HUES64 (cell line): ENCODE measurements at regions not wholly inside any gene's neighbourhood (a gene's known extent, or its start where the extent isn't known, plus 50 kb on each side); places are given as distances from the start of the nearest gene placed in this dataset.
"Not testable (repeated sequence)": the region's sequence is repeated elsewhere in the genome, so short reads cannot be mapped to it uniquely, and the experiment has no call there.

Experiments used
- H3K27ac ChIP-seq: 2 replicates; pipeline ENCODE4 v1.7.0; 2013; ENCODE audit warnings: low read depth, low read length, inconsistent platforms
- H3K27me3 ChIP-seq: 2 replicates; pipeline ENCODE4 v1.6.1; 2013; ENCODE audit warnings: mild to moderate bottlenecking, low read length; ENCODE audit not compliant: insufficient read depth
- H3K36me3 ChIP-seq: 2 replicates; pipeline ENCODE4 v1.6.1; 2013; ENCODE audit warnings: mild to moderate bottlenecking, low read length; ENCODE audit not compliant: insufficient read depth
- H3K4me1 ChIP-seq: 2 replicates; pipeline ENCODE4 v1.6.1; 2013; ENCODE audit warnings: mild to moderate bottlenecking, low read length, moderate library complexity; ENCODE audit not compliant: insufficient read depth
- H3K4me3 ChIP-seq: 2 replicates; pipeline ENCODE4 v1.5.1; 2013; ENCODE audit warnings: mild to moderate bottlenecking, low read length, moderate library complexity
- H3K9ac ChIP-seq: 2 replicates; pipeline ENCODE4 v1.6.1; 2013; ENCODE audit warnings: mild to moderate bottlenecking, low read depth, low read length
- H3K9me3 ChIP-seq: 2 replicates; pipeline ENCODE4 v1.6.1; 2013; ENCODE audit warnings: low read depth, low read length; ENCODE audit not compliant: insufficient read depth
- whole genome bisulfite sequencing: fragments of 150-250, 120-280 bp; methylation state at CpG from one replicate; pipeline ENCODE4 v1.1.7; 2013; ENCODE audit warnings: missing lambda C conversion rate; 5-methylcytosine and 5-hydroxymethylcytosine counted together

DNA sequence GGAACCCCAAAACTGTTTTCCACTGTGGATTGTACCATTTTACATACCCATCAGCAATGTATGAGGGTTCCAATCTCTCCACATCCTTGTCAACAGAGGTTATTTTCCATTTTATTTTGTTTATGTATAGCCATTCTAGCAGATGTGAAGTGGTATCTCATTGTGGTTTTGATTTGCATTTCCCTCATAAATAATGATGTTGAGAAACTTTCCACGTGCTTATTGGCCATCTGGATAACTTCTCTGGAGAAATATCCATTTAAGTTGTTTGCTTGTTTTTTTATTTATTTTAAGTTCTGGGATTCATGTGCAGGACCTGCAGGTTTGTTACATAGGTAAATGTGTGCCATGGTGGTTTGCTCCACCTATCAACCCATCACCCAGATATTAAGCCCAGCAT lies 280.2 kb upstream of the USP25 start:
- no peak overlapping the region for H3K4me3 ChIP-seq
- H3K9ac ChIP-seq: no peak overlapping the region
- WGBS: 88% methylated on average over 1 of the region's 1 CpG
- H3K36me3 ChIP-seq: no peaks in the 10 kb centered on the region
- peaks cover 18% of the 10 kb centered on the region for H3K4me1 ChIP-seq
- no peak overlapping the region for H3K27ac ChIP-seq
- H3K9me3 ChIP-seq: peaks cover 20% of the 10 kb centered on the region
- no peaks in the 10 kb centered on the region for H3K27me3 ChIP-seq

- Histone ChIP-seq H3K9ac (no peak overlapping the region), H3K27ac (no peak overlapping the region), H3K36me3 (no peaks in the 10 kb centered on the region), H3K4me3 (no peak overlapping the region), H3K27me3 (no peaks in the 10 kb centered on the region), H3K4me1 (no peaks in the 10 kb centered on the region), H3K9me3 (peaks cover 10% of the 10 kb centered on the region)
Measured at GRCh38 chr21:15453261-15453660, 276.5 kb upstream of the USP25 start.

GRCh38 chr21:15453785-15454184 lies 276.0 kb upstream of the USP25 start:
- H3K4me1 ChIP-seq, H3K4me3 ChIP-seq, H3K27ac ChIP-seq, H3K36me3 ChIP-seq, H3K9ac ChIP-seq, H3K9me3 ChIP-seq, H3K27me3 ChIP-seq: not testable (repeated sequence)
- 100% methylated on average over 1 of the region's 1 CpG for WGBS

DNA sequence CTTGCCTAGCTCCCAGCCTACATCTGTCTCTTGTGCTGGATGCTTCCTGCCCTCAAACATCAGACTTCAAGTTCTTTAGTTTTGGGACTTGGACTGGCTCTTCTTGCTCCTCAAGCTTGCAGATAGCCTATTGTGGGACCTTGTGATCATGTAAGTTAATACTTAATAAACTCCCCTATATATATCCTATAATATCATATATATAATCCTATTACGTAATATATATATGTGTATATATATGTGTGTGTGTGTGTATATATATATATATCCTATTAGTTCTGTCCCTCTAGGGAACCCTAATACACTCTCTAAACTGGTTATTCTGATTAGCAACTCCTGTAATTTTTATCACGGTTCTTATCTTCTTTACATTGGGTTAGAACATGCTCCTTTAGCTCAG lies 274.9 kb upstream of the USP25 start:
- H3K27ac ChIP-seq, H3K9ac ChIP-seq, H3K4me3 ChIP-seq, H3K27me3 ChIP-seq, H3K9me3 ChIP-seq, H3K4me1 ChIP-seq, H3K36me3 ChIP-seq: not testable (repeated sequence)
- 98% methylated on average over 1 of the region's 2 CpGs for WGBS

DNA sequence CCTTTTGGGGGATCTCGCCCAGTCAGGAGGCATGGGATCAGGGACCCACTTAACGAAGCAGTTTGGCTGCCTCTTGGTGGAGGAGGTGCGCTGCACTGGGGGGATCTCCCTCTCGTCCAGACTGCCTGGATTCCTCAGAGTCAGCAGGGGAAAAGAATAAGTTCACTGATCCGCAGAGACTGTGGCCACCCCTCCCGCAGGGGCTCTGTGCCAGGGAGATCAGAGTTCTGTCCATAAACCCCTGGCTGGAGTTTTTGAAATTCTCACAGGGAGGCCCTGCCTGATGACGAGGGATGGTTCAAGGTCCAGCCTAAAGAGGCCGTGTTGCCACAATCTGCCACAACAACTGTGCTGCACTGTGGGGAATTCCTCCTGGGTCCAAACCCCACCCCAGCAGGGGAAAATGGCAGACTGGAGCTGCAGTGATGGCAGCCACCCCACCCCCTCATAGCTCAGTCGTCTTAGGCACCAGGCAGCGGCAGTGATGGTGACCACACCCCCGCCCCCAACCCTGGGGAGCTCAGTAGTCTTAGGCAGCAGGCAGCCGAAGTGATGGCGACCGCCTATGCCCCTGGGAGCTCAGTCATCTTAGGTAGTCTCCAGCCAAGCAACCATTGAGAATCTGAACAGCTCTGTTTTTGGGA lies 273.8 kb upstream of the USP25 start:
- Histone ChIP-seq H3K27me3 (no peaks in the 10 kb centered on the region), H3K9ac (no peak overlapping the region), H3K4me1 (no peaks in the 10 kb centered on the region), H3K36me3 (no peaks in the 10 kb centered on the region), H3K9me3 (no peaks in the 10 kb centered on the region), H3K27ac (no peak overlapping the region), H3K4me3 (no peak overlapping the region)
- 90% methylated on average over 14 of the region's 14 CpGs for WGBS

DNA sequence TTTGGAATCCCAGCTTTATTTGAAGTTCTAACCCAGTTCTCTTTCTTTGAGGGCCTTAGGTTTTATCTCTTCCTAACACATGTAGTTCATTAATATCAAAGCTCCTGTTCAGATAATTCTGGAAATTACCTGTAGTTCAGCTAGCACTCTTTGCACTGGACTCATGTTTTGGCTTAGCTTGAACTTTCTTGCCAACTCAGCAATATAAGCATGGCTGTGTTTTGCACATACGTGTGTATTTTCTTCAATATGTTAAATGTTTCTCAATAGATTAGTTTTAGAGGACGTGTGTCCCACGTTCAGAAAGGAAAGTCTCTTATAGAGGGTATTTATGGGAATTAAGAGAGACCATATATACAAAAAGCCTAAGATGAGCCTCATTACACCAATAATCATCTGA lies 271.8 kb upstream of the USP25 start:
- Histone ChIP-seq H3K4me3 (no peak overlapping the region), H3K36me3 (no peaks in the 10 kb centered on the region), H3K9me3 (no peaks in the 10 kb centered on the region), H3K9ac (no peak overlapping the region), H3K27me3 (no peaks in the 10 kb centered on the region), H3K27ac (no peak overlapping the region), H3K4me1 (peaks cover 8% of the 10 kb centered on the region; the same call in 1 of the 2 replicates)
- WGBS: 100% methylated on average over 1 of the region's 3 CpGs

DNA sequence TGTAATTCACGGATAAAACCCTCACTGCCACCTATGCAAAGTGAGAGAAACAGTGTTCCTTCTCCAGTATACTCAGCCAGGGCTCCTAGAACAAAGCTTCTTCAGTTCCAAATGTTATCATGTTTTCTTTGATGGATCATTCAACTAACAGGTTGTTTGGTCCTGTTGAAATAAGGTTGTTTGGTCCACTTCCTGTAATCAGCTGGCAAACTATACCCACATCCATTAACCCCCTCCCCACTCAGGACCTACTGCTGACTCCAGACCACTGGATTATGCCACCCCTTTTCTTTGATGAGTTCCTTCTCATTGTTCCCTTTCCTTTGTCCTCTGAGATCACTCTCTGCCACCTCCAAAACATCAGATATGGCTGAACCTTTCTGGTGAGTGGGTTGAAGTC lies 267.7 kb upstream of the USP25 start:
- Histone ChIP-seq H3K4me1 (peaks cover 8% of the 10 kb centered on the region; the same call in 1 of the 2 replicates), H3K27me3 (no peaks in the 10 kb centered on the region), H3K27ac (no peak overlapping the region), H3K4me3 (no peak overlapping the region), H3K36me3 (no peaks in the 10 kb centered on the region), H3K9me3 (0 out of 2 replicates have a peak, but pooled peaks cover 2% of the 10 kb centered on the region), H3K9ac (no peak overlapping the region)
- WGBS: 85% methylated on average over 1 of the region's 1 CpG

DNA sequence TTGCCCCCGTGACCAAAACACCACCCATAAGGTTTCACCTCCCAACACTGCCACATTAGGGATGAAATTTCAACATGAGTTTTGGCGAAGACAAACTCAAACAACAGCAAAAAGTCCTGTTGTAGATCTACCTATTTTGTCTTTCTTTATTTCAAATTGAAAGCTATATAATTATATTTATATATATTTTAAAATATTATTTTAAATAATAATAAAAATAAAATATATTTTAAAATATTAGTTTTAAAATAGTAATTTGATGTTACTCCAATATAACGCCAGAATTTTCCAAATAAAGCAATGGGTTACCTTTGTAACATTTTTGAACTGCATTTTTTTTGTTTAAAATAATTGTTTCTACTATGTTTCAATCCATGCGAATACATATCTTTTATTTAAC lies 263.5 kb upstream of the USP25 start:
- H3K4me1 ChIP-seq: peaks cover 8% of the 10 kb centered on the region; the same call in 1 of the 2 replicates
- no peaks in the 10 kb centered on the region for H3K27me3 ChIP-seq
- H3K27ac ChIP-seq: no peak overlapping the region
- H3K9me3 ChIP-seq: 0 out of 2 replicates have a peak, but pooled peaks cover 2% of the 10 kb centered on the region
- no peak overlapping the region for H3K4me3 ChIP-seq
- 97% methylated on average over 2 of the region's 4 CpGs for WGBS
- H3K9ac ChIP-seq: no peak overlapping the region
- no peaks in the 10 kb centered on the region for H3K36me3 ChIP-seq

DNA sequence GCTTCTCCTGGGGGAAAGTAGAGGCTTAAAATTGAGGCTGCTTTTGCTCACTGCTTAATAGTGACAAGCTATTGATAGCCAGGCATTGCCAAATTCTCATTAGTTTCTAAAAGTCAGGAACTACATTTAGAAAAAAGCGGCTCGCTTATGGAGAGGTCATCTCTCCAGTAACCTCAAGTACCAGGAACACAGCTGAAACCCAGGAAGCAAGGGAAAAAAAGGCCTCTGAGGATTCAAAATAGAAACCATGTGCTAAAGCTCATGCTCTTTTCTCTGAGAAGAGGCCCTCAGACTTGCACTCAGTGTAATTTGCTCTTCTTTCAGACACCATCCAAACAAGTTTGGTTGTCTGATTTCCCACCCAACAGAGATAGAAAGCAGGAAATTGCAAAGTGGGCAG lies 261.4 kb upstream of the USP25 start:
- no peaks in the 10 kb centered on the region; the same call in 1 of the 2 replicates for H3K4me1 ChIP-seq
- no peak overlapping the region for H3K4me3 ChIP-seq
- no peaks in the 10 kb centered on the region for H3K27me3 ChIP-seq
- no peaks in the 10 kb centered on the region for H3K36me3 ChIP-seq
- 0 out of 2 replicates have a peak, but pooled peaks cover 2% of the 10 kb centered on the region for H3K9me3 ChIP-seq
- no peak overlapping the region for H3K9ac ChIP-seq
- WGBS: 94% methylated on average over 2 of the region's 2 CpGs
- H3K27ac ChIP-seq: no peak overlapping the region

DNA sequence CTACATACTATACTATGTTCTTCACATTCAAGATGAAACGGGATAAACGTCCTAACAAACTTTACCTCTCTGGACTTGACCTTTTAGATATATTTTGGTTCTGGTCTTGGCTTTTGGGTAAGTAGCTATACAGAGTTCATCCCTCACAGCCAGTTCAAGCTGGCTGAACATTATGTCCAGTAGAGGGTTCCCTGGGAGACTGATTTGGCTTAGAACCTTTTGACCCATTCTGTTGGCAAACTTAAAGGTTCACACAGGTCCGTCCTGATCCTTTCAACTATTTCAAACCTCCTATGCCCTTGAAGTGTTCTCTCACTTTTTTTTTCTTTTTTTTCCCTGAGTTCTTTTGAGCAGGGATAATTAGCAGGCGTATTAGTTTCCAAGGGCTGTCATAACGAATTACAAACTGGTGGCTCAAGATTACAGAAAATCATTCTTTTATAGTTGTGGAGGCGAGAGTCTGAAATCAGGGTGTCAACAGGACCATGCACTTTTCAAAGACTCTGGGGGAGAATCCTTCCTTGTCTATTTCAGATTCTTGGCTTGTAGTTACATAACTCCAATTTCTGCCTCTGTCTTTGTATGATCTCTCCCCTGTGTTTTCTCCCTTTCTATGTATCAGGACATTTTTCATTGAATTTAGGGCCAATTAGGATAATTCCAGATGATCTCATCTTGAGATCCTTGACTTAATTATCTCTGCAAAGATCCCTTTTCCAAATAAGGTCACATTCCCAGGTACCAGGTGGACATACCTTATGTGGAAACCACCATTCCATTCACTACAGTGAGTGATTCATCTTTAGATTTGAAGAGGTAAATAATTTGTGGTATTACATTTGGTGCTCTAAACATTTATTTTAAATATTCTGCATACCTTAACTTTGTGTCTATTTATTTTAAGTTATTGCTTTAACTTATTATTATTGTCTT lies 257.4 kb upstream of the USP25 start:
- Histone ChIP-seq H3K9ac (no peak overlapping the region), H3K36me3 (no peaks in the 10 kb centered on the region), H3K4me3 (no peak overlapping the region), H3K9me3 (0 out of 2 replicates have a peak, but pooled peaks cover under 1% of the 10 kb centered on the region), H3K4me1 (no peaks in the 10 kb centered on the region; the same call in 1 of the 2 replicates), H3K27ac (no peak overlapping the region), H3K27me3 (no peaks in the 10 kb centered on the region)
- WGBS: 92% methylated on average over 4 of the region's 6 CpGs

DNA sequence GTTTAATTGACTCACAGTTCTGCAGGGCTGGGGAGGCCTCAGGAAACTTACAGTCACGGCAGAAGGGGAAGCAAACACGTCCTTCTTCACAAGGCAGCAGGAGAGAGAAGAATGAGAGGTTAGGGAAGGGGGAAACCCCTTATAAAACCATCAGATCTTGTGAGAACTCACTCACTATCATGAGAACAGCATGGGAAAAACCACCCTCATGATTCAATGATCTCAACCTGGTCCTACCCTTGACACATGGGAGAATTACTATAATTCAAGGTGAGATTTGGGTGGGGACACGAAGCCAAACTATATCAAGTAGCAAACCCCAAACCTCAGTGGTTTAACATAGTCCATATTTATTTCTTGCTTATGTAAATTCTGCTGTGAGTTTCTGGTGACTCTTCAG lies 252.0 kb upstream of the USP25 start:
- not testable (repeated sequence) for H3K4me3 ChIP-seq, H3K27ac ChIP-seq, H3K36me3 ChIP-seq, H3K27me3 ChIP-seq, H3K9me3 ChIP-seq, H3K9ac ChIP-seq, H3K4me1 ChIP-seq
- 97% methylated on average over 2 of the region's 3 CpGs for WGBS
